ENCODE measurements at regions not wholly inside any gene's neighbourhood (a gene's known extent, or its start where the extent isn't known, plus 50 kb on each side); places are given as distances from the start of the nearest gene placed in this dataset.
"Not testable (repeated sequence)": the region's sequence is repeated elsewhere in the genome, so short reads cannot be mapped to it uniquely, and the experiment has no call there.

DNA sequence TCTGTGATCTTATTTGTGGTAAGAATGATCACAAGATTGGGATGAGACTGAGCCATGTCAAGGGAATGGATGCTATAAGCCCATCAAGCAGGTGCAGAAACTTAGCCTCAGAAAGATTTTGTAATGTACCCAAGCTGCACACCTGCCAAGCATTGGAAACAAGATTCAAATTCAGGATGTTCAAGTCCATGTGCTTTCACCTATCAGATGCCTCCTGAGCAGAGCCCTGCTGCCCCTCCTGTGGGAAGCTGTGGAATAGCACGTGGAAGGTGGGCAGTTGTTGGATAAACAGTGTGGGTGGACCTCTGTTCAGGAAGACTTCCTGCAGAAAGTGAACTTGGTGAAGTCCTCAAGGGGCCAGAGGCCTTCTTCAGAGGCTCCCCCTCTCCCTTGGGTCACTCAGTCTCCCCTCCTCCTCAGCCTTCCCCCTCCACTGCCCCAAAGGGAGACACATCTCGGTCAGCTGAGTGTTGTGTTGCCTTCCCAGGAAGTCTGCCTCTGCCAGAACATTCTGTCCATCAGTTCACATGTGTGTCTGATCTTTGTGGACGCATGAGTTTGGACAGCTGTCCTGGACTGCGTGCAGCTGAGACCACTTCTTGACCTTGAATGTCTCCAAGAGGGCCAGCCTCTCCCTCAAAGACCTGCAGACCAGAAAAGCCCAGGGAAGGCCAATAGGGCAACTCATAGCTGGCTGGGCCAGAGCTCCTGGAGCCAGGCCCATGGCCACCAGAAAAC lies 186.1 kb downstream of the INHBB start:
- no peak for DNase-seq (ENCODE audit: low spot score)

DNA sequence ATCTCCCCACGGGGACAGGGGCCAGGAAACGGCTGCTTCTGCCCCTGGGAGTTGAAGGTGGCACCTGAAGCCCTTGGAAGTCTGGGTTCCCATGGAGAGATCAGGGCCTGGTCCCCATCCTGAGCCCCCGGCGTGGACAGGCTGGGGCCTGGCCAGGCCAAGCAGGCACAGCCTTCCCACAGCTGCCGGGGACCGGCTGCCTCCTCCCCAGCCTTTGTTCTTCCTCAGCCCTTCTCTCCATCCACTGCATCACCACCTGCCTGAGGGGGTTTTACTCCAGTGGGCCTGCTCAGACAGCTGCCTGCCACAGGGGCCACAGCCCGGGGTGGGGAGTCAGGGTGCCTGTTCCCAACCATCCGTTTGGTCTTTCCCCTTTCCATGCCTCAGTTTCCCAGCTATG lies 187.7 kb downstream of the INHBB start:
- DNase-seq (ENCODE audit: low spot score), result no peak

DNA sequence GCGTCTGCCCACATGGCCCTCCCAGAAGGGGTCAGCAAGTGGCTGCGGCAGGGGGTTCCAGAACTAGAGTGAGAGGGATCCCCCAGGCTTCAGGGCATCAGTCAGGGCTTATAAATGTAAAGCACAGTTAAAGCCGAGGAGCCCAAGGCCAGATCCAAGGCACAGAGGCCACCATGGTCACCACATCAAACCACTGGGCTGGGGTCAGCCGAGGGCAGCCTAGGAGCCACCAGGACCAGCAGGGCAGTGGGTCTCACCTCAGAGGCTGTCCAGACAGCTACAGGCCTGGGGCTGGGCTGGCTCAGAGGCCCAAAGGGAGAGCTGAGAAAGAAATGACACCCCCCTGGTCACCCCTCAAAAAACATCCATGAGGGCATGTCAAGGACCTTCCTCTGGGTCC lies 188.5 kb downstream of the INHBB start:
- no peak for DNase-seq (ENCODE audit: low spot score)

DNA sequence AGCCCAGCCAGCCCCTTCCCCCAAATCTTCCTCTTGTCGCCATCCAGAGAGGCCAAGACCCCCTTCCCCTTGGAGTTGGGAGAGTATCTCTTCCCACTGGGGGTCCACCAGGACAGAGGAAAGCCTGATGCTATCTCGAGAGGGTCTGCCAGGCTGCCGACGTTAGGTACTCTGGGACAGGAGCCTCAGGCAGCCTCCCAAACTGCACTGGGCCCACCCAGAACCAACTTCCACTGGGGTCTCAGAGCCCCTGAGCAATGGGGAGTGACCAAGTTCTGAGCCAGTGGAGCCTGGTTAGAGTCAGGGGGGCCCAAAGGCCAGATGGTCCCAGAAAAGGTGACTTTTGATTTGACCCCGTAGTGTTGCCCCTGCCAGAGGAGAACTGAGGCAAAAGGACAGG lies 189.1 kb downstream of the INHBB start:
- DNase-seq (ENCODE audit: low spot score), result no peak

DNA sequence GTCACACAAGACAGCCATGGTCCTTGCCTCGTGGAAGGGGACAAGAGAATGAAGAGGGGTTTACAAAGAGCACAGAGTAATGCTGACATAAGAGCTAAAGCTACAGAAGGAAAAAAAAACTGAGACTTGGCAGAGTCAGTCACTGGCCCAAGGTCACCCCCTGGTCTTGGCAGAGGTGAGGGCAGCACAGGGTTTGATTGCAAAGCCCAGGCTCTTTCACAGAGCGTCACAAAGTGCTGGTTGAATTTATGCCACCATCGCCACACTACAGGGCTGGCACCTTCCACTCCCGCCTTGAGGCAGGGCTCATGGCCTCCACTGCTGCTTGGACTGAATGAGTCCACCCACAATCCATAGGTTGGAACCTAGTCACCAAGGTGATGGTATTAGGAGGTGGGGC lies 190.2 kb downstream of the INHBB start:
- no peak for DNase-seq (ENCODE audit: low spot score)

DNA sequence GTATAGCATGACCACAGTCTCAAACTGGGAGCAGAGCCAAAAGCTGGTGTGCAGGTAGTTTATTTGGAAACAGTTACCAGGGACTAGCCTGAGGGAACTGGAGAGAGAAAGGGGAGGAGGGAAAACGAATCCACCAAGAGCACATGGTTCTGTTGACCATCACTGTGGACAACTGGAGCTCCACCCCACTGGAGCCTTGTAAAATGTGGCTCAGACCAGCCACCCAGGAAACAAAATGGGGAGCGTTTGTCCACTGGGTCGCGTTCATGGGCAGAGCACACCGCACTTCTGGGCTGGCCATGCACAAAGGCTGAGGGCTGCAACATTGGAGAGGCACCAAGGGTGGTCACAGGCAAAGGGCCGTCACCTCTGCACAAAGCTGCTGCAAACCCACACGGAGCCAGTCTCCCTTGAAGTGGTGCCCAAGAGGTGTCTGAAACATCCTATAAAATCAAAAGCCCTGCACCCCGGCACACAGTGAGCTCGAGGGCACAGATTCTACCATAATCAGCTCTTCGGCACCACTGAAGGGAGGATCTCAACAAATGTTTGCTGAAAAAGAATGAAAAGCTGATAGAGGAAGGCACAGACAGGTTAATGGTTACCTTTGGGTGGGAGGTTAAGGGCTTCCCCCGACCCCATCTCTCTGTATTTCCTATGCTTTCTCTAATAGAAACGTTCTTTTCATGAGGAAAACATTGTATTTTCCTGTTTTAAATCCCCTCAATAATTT lies 192.9 kb downstream of the INHBB start:
- no peak for DNase-seq (ENCODE audit: low spot score)

DNA sequence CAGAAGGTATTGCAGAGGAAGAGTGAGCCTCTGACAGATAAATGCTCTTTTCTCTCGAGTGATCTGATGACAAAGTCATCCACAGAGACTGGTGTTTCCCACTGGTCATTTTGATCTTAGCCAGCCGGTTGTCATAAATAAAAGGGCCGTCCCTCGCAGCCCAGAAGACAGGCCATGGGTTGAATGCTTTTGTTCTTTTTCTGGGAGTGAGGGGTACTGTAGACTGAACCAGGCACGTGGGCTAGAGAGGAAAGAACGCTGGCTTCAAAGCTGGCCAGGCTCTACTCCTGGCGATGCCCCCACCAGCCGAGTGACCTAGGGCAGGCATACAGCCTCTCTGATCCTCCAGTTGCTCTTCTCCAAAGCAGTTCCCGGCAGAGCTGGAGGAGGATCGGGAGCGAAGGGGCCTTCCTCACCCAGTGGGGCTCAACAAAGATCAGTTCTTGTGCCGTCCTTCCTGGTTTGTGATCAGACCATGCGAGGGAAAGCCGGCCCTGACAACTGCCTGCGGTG lies 193.5 kb downstream of the INHBB start:
- DNase-seq (ENCODE audit: low spot score), result no peak

DNA sequence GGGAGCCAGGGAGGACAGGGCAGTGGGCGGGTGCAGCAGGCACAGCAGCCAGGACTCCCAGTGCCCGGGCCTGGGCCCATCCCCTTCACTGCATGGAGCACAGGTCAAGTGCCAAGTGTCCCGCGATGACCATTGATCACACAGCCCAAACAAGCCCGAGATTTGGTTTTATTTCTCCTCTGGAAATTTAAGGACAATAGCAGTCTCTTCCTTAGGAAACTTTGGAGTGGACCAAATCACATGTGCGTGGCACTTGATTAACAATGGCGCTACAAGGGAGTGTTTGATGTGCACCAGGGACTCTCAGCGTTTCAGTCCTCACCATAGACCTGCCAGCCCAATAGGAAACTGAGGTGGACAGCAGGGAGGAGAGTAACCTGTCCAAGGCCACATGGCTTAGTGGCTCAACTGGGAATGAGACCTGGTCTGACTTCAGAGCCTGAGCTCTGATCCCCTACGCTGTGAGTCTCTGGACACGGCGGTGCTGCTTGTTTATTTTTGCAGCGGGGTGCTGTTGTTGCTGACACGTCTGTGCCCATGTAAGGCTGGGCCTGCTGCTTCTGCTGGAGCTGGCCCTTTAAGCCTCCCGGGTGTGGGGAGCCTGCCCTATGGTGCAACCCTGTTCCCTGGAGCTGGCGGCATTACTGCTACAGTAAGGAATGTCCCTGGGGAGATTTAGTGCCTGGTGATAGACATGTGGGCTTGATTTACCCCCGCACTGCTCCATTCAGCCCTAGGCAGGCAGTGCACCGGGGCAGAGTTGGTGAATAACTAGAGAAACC lies 194.2 kb downstream of the INHBB start:
- DNase-seq (ENCODE audit: low spot score), result no peak

DNA sequence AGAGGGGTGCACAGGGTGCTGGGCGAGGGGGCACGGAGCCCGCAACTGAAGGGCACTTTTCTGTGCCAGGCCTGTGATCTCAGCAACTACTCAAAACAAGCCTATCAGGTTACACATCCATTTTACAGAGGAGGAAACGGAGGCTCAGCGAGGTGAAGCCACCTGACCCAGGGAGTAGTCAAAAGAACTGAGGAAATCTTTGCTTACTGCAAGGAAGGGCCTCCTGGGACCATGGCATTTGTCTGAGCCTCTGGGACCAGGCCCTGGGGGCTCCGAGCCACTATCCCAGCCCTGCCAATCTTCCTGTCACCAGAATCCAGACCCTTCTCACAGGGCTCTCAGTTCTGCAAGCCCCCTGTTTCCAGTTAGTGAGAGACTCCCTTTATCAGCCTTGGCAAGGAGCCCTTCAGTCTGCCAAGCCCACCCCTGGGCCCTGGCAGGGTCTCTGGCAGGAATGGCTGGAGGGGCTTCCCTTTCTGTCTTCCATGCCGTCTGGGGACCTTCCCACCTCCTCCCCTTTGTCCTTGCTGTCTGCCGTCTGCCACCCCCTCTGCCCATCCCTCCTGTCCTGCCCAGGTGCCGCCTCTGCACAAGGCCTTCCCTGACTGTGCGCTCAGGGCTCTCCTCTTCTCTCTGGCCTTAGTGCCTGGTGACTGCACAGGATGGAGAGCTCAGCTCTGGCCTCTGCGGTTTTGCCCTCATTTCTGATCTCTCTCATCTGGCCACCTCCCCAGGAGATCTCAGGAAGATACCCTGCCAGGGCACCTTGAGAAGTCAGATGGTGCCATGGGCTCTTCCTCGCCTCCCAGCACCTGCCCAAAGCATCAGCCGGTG lies 194.7 kb upstream of the GLI2 start:
- no peak for DNase-seq (ENCODE audit: low spot score)

DNA sequence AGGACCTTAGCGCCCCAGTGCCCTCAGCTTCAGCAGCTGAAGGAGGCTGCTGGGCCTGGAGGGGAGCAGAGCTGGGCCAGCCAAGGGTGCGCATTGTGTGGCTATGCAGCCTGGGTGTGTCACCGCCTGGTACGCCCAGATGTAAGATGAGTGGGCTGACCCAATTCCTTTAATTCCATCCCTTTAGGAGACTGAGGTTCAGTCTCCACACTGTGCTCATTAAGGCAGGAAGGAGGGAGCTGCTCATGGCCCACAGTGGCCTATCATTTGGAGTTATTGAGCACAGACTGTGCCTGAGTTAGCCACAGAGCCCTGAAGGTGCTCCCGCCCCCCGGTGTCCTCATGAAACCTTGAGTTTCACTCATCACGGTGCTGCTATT lies 194.1 kb upstream of the GLI2 start:
- no peak for DNase-seq (ENCODE audit: low spot score)

DNA sequence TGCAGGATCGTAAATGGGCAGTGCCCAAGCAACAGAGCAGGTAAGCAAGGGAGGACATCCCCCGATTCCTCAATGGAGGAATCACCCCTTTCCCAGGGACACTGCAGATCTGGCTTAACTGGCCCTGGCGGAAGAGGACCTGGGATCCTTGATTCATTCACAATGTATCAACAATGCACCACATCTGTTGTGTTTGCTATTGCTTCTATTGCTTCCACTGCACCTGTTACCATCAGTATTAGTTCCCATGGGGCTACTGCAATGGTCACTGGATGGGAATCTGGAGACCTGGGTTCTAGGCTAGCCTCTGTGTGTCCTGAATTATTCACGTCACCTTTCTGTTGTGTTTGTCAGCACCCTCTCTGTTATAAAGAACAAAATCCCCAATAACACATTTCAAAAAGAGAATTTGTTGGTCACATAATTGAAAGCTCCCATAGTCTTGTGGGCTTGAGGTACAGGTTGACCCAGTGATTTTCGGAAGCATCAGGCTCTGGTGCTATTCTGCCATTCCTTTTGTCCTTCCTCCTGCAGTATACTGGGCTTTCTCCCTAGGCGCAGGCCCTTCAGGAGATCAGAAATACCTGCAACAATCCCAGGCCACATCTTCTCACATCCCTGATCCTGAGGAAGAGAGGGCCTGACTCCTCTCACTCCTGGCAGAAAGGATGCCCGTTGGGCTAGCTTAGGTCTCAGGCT lies 193.5 kb upstream of the GLI2 start:
- DNase-seq (ENCODE audit: low spot score), result no peak

DNA sequence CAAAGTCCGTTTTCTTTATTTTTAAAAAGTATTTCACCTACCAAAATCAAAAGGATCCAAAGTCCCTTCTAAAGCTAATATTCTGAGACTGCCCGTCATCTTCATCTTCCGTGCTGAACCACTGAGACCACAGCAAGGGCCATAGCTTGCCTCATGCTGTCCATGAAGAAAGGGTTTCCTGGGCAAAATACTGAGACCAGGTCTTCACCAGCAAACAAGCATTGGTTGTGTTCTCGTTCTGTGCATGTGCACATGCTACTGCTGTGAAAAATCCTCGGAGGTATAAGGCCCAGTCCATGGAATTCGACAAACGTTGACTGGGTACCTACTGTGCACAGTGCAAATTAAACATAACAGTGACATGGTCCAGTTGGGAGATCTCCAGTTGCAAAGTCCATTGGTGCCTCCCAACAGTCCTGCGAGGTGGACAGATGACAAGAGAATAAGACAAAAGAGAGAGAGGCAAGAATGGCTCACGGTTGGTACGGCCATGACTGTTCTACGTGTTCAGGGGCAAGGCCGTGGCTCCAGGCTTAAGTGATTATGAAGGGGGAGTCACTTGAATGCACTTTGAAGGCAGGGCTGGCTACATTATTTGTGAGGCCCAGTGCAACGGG lies 192.6 kb upstream of the GLI2 start:
- DNase-seq (ENCODE audit: low spot score), result no peak

DNA sequence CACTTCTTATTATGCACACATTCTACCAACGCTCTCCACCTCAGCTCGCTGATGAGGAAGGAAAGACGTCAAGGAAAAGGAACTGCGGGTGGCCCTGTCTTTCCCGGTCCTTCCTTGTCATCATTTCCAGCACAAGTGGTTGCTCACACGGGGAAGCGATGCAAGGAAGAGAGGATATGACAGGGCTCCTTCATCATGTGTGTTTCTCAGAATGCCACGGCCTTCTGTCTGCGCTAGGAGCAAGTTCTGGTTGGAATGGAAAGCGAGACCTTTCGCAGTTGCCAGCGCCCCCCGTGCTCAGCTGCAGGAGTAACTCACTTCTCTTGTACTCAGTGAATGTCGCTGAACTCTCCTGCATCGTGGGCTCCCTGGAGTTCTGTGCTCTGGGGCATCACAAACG lies 191.8 kb upstream of the GLI2 start:
- DNase-seq (ENCODE audit: low spot score), result no peak

DNA sequence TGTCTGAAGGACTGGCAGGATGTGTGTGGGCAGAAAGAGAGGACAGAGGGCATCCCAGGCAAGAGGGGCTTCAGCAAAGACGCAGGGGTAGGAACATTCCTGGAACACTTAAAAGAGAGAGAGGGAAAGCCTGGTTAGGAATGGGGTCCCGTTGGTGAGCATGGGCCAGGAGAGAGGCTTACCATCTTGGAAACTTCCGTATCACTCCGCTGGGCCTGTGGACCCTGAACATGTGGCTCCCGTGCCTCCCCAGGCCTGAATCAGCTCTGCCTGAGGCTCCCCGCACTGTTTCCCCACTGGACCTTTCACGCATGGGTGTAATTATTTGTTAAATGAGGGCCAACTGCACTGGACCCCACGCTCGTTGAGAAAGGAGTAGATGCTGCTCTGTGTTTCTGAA lies 191.1 kb upstream of the GLI2 start:
- DNase-seq (ENCODE audit: low spot score), result no peak

DNA sequence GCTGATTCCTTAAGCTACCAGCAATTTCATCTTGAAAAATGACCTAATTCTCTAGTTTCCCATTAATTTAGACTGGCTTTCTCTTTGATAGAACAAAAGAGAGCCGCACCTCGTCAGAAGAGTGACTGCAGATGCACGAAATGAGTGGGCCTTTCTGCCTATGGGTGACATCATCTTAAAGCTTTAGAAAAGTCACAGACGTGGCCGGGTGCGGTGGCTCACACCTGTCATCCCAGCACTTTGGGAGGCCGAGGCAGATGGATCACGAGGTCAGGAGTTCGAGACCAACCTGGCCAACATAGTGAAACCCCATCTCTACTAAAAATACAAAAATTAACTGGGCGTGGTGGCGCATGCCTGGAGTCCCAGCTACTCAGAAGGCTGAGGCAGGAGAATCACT lies 190.7 kb upstream of the GLI2 start:
- DNase-seq (ENCODE audit: low spot score), result not testable (repeated sequence)

DNA sequence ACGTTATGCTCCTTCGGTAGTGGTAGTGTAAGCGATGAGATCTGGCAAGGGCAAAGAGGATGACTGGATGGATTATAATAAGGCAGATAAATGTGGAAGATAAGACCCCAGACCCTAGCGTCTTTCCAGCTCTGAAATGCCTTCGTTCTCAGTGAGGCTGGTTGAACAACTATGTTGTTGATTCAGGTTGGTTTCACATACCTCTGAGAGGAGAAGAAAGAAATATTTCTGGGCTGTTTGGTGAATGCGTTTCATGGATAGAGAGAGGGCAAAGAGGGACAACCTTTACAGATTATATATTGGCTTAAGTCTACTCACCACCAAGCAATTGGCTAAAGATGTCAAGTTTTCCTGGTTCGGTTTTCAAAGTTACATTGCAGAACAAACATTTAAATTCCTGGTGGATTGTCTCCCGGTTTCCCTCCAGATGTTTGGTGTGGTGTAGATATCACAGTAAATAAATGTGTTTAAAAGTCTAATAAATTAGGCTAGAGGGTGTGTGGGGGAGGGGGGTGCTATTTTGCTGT lies 190.1 kb upstream of the GLI2 start:
- DNase-seq (ENCODE audit: low spot score), result no peak

DNA sequence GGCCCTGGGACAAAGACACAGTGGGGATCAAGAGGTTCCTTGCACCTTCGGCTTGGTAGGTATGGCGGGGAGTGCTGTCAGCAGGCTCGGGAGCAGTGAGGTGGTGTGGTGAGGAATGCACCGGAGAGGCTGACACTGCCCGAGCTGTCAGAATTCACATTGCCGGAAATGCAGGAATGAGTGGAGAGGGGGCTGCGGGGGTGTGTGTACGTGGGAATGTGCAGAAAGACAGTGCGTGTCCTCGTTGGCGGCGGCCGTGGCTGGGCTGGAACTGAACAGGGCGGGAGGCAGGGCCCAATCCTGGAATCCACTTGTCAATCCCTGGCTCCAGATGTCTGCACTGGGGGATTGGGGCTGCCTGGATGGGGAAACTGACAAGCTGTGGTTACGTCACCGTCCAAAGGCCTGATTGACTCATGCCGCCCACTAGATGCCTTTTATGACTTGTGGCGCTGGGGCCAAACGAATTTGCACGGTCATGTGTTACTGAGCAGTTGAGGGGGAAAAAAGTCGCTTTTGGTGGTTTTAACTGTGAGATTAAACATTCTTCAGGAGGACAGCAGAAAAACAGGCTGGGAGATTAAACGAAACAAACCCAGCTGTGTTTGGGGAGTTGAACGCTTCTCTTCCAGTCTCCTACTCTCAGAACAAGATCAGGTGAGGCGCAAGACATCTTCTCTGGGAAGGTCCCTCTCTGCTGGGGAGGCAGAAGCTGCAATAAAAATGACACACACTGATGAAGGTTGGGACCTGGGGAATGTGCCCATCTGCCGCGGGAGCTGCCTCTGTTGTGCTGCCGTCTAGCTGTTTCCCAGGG lies 189.4 kb upstream of the GLI2 start:
- DNase-seq (ENCODE audit: low spot score), result no peak

DNA sequence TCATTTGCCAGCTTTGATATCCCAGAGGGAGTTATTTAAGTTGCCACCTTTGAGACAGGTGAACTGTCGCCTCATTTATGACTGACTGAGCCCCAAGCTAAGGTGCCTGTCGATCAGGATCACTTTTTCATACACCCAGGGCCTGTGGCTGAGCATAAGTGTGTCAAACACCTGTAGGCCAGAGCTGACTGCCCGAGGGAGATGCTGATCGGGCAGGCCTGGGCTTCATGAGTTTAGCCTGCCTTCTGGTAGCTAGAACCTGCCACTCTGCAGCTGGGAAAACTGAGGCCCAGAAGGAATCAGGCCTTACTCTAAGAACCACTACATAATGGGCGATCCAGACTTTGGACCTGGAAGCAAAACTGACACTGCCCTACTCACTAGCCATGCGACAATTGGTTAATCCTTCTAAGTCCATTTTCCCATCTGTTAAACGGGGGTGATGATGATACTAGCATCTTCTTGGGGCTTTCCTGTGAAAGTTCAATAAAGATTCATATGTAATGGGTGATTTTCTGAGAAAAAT lies 188.7 kb upstream of the GLI2 start:
- no peak for DNase-seq (ENCODE audit: low spot score)

DNA sequence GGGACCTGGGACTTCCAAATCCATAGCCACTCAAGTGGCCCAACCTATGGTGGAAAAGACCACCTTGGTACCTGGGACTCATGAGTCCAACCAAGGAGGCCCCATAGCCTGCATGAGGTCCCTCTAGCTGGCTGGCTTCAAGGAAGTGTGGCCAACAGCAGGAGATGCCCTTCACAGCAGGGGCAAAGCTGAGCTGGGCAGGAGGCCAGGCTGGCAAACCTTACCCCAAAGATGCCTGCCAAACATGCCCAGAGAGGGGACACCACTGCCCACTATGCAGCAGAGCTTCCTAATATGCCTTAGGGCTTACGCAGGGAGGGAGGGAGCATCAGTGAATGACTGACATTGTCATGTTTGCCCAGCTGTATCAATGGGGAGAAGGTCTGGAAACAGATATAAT lies 188.0 kb upstream of the GLI2 start:
- DNase-seq (ENCODE audit: low spot score), result no peak
